ENCODE measurements at regions not wholly inside any gene's neighbourhood (a gene's known extent, or its start where the extent isn't known, plus 50 kb on each side); places are given as distances from the start of the nearest gene placed in this dataset.

- Histone ChIP-seq H4K20me1 (ENCODE audit: insufficient read depth, low read length) (no peaks in the 10 kb centered on the region), H3K27me3 (ENCODE audit: insufficient read depth, low read length) (no peaks in the 10 kb centered on the region), H3K36me3 (ENCODE audit: insufficient read depth, low read length) (no peaks in the 10 kb centered on the region), H3K27ac (ENCODE audit: low read depth, low read length) (no peak overlapping the region), H3K4me2 (ENCODE audit: insufficient read depth, low read length) (no peak overlapping the region), H3K9me3 (ENCODE audit: low read depth, low read length) (no peaks in the 10 kb centered on the region), H3K4me1 (ENCODE audit: insufficient read depth, low read length) (no peaks in the 10 kb centered on the region), H3K79me2 (ENCODE audit: insufficient read depth, low read length) (no peaks in the 10 kb centered on the region), H2AFZ (ENCODE audit: low read length) (no peak overlapping the region), H3K4me3 (ENCODE audit: insufficient read depth, low read length) (no peak overlapping the region)
- no peak for TF ChIP-seq CTCF (IDR thresholded peaks at IDR 0.05; ENCODE audit: extremely low read depth, low read depth, low read length)
- DNase-seq (ENCODE audit: insufficient read length, low spot score, missing footprints), result no peak
Observed at GRCh38 chr16:58824201-58824600, 90.1 kb upstream of the GOT2 start.

- no peaks in the 10 kb centered on the region for H3K9me3 ChIP-seq (ENCODE audit: low read depth, low read length)
- H3K4me3 ChIP-seq (ENCODE audit: insufficient read depth, low read length), result no peak overlapping the region
- no peaks in the 10 kb centered on the region for H3K36me3 ChIP-seq (ENCODE audit: insufficient read depth, low read length)
- no peak for DNase-seq (ENCODE audit: insufficient read length, low spot score, missing footprints)
- H4K20me1 ChIP-seq (ENCODE audit: insufficient read depth, low read length), result no peaks in the 10 kb centered on the region
- TF ChIP-seq CTCF (IDR thresholded peaks at IDR 0.05; ENCODE audit: extremely low read depth, low read depth, low read length), result no peak
- H3K4me1 ChIP-seq (ENCODE audit: insufficient read depth, low read length), result no peaks in the 10 kb centered on the region
- H3K4me2 ChIP-seq (ENCODE audit: insufficient read depth, low read length), result no peak overlapping the region
- no peak overlapping the region for H2AFZ ChIP-seq (ENCODE audit: low read length)
- no peaks in the 10 kb centered on the region for H3K27me3 ChIP-seq (ENCODE audit: insufficient read depth, low read length)
- H3K27ac ChIP-seq (ENCODE audit: low read depth, low read length), result no peak overlapping the region
- H3K79me2 ChIP-seq (ENCODE audit: insufficient read depth, low read length), result no peaks in the 10 kb centered on the region
Observed at GRCh38 chr16:58821886-58822285, 87.8 kb upstream of the GOT2 start.

- H3K4me3 ChIP-seq (ENCODE audit: insufficient read depth, low read length), result no peak overlapping the region
- no peak overlapping the region for H2AFZ ChIP-seq (ENCODE audit: low read length)
- no peaks in the 10 kb centered on the region for H3K9me3 ChIP-seq (ENCODE audit: low read depth, low read length)
- H3K27me3 ChIP-seq (ENCODE audit: insufficient read depth, low read length), result no peaks in the 10 kb centered on the region
- no peak for DNase-seq (ENCODE audit: insufficient read length, low spot score, missing footprints)
- TF ChIP-seq CTCF (IDR thresholded peaks at IDR 0.05; ENCODE audit: extremely low read depth, low read depth, low read length), result no peak
- H3K36me3 ChIP-seq (ENCODE audit: insufficient read depth, low read length), result no peaks in the 10 kb centered on the region
- no peaks in the 10 kb centered on the region for H3K4me1 ChIP-seq (ENCODE audit: insufficient read depth, low read length)
- no peak overlapping the region for H3K4me2 ChIP-seq (ENCODE audit: insufficient read depth, low read length)
- H3K79me2 ChIP-seq (ENCODE audit: insufficient read depth, low read length), result no peaks in the 10 kb centered on the region
- no peaks in the 10 kb centered on the region for H4K20me1 ChIP-seq (ENCODE audit: insufficient read depth, low read length)
- H3K27ac ChIP-seq (ENCODE audit: low read depth, low read length), result no peak overlapping the region
Observed at GRCh38 chr16:58820411-58820810, 86.3 kb upstream of the GOT2 start.

- H3K4me1 ChIP-seq (ENCODE audit: insufficient read depth, low read length), result peaks cover 4% of the 10 kb centered on the region
- H4K20me1 ChIP-seq (ENCODE audit: insufficient read depth, low read length), result no peaks in the 10 kb centered on the region
- H3K36me3 ChIP-seq (ENCODE audit: insufficient read depth, low read length), result no peaks in the 10 kb centered on the region
- H3K4me2 ChIP-seq (ENCODE audit: insufficient read depth, low read length), result no peak overlapping the region
- TF ChIP-seq CTCF (IDR thresholded peaks at IDR 0.05; ENCODE audit: extremely low read depth, low read depth, low read length), result no peak
- H3K9me3 ChIP-seq (ENCODE audit: low read depth, low read length), result no peaks in the 10 kb centered on the region
- no peak for DNase-seq (ENCODE audit: insufficient read length, low spot score, missing footprints)
- H3K27ac ChIP-seq (ENCODE audit: low read depth, low read length), result no peak overlapping the region
- H3K27me3 ChIP-seq (ENCODE audit: insufficient read depth, low read length), result no peaks in the 10 kb centered on the region
- H3K4me3 ChIP-seq (ENCODE audit: insufficient read depth, low read length), result no peak overlapping the region
- no peaks in the 10 kb centered on the region for H3K79me2 ChIP-seq (ENCODE audit: insufficient read depth, low read length)
- no peak overlapping the region for H2AFZ ChIP-seq (ENCODE audit: low read length)
Observed at GRCh38 chr16:58815181-58815888, 81.2 kb upstream of the GOT2 start.
